ENCODE measurements at regions not wholly inside any gene's neighbourhood (a gene's known extent, or its start where the extent isn't known, plus 50 kb on each side); places are given as distances from the start of the nearest gene placed in this dataset.

DNA sequence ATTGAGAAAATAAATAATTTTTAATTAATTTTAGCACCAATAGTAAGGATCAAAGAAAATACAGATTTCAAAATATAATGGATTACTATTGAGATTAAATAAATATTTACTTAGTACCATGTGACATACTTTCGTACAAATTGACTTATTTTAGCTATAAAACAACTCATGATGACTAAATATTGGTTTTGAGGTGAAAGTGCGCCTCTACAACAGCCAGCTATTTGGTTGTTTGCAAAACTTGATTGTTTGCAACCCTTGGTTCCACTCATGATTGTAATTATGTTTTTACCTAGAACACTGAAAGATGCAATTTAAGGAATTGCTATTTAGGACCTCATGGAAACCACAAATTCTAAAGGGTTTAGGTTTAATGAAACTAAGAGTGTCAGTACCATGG lies 51.9 kb upstream of the PPM1H start:
- no peak overlapping the region for H3K27ac ChIP-seq (ENCODE audit: low read depth, low read length, severe bottlenecking)
- WGBS, 2 experiments (ENCODE audit: insufficient coverage in 2 of 2) = 40% methylated on average over 1 of the region's 2 CpGs; no CpG with 5 or more reads in 1 of the 2 experiments
- H3K9me3 ChIP-seq (ENCODE audit: control insufficient read depth, low read length) = no peaks in the 10 kb centered on the region
- no peak overlapping the region for H3K4me3 ChIP-seq (ENCODE audit: extremely low read depth, insufficient read depth, low read length, poor library complexity, severe bottlenecking)
- H3K4me1 ChIP-seq (ENCODE audit: control insufficient read depth, insufficient read depth, low read length, poor library complexity, severe bottlenecking) = no peaks in the 10 kb centered on the region
- no peaks in the 10 kb centered on the region for H3K36me3 ChIP-seq (ENCODE audit: control insufficient read depth, insufficient read depth, low read length)
